Neural progenitor cell (in vitro differentiated cells): ENCODE measurements at regions not wholly inside any gene's neighbourhood (a gene's known extent, or its start where the extent isn't known, plus 50 kb on each side); places are given as distances from the start of the nearest gene placed in this dataset.

Experiments
- EZH2 ChIP-seq: fragments of 200-600 bp; sonication (generic); IDR thresholded peaks from 2 replicates; pipeline ENCODE4 v1.6.1; 2017; ENCODE audit warnings: antibody characterized with exemption, mild to moderate bottlenecking, moderate library complexity
- EZH2phosphoT487 ChIP-seq: fragments of 200-600 bp; sonication (generic); IDR thresholded peaks from 2 replicates; pipeline ENCODE4 v1.6.1; 2017; ENCODE audit warnings: antibody characterized with exemption
- TF ChIP-seq, protein P1 (sequence below): fragments of 200-600 bp; sonication (generic); IDR thresholded peaks from 2 replicates; pipeline ENCODE4 v1.5.1; 2017; ENCODE audit warnings: antibody characterized with exemption, mild to moderate bottlenecking

DNA sequence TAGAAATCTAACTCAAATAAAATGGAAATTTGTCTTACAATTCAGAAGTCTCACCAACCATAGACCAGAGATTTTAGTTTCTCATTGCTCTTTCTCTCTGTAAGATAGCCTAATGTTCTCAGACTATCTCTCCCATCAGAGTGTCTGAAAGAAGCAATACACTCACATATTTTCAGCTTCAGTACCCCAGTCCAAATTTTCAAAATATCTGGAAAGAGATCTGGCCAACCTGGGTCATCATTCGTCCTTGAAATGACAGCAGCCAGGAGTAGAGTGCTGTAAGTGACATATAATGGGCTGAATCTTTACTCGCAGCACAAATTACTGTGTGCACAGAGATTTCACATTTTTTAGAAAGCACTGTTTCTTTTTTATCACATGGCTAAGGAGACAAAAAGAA is 313.3 kb upstream of the PRR16 start:
- TF ChIP-seq, protein P1, sequence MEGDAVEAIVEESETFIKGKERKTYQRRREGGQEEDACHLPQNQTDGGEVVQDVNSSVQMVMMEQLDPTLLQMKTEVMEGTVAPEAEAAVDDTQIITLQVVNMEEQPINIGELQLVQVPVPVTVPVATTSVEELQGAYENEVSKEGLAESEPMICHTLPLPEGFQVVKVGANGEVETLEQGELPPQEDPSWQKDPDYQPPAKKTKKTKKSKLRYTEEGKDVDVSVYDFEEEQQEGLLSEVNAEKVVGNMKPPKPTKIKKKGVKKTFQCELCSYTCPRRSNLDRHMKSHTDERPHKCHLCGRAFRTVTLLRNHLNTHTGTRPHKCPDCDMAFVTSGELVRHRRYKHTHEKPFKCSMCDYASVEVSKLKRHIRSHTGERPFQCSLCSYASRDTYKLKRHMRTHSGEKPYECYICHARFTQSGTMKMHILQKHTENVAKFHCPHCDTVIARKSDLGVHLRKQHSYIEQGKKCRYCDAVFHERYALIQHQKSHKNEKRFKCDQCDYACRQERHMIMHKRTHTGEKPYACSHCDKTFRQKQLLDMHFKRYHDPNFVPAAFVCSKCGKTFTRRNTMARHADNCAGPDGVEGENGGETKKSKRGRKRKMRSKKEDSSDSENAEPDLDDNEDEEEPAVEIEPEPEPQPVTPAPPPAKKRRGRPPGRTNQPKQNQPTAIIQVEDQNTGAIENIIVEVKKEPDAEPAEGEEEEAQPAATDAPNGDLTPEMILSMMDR = no peak
- TF ChIP-seq EZH2 = no peak
- no peak for TF ChIP-seq EZH2phosphoT487
